GM21367 (cell line): ENCODE measurements at regions not wholly inside any gene's neighbourhood (a gene's known extent, or its start where the extent isn't known, plus 50 kb on each side); places are given as distances from the start of the nearest gene placed in this dataset.

Experiments
- ATAC-seq: cut with Tn5 transposase; IDR thresholded peaks from one replicate; pipeline ENCODE4 v1.9.1; 2021; ENCODE audit not compliant: unreplicated experiment

DNA sequence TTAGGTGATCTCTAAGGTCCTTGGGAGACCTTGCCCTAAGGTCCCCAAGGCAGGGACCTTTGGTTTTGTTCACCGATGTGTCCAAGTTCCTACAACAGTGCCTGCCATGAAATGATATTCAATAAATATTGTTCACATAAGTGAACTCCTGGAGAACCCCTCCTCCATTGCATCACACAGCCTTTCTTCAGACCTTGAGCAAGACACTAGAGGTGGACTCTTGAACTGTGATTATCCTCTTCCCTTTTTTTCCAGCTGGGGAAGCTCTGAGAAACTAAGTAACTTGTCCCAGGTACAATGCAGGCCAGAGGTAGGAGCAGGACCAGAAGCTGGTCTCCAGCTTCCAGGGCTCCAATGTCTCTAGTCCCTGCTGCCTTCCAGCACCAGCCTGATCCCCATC is 76.6 kb upstream of the LMO1 start:
- no peak for ATAC-seq

DNA sequence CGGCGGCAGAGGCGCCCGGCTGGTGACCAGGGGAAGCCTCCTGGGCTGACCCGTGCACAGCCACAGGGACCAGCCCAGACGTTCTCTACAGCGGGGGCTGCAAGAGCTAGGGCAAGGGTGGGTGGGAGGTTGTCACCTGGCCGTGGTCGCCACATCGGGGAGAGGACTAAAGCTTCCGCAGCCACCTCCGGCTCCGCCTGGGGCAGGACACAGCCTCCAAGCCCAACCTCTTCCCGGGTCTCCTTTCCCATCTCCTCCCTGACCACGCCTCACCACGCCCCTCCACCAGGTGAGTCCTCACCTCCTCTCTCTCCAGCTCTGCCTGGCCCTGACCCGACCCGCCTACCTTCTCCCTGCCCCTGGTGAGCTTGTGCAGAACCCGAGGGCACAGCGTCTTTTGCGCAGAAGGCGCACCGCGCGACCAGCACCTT is 75.9 kb upstream of the LMO1 start:
- ATAC-seq: no peak

DNA sequence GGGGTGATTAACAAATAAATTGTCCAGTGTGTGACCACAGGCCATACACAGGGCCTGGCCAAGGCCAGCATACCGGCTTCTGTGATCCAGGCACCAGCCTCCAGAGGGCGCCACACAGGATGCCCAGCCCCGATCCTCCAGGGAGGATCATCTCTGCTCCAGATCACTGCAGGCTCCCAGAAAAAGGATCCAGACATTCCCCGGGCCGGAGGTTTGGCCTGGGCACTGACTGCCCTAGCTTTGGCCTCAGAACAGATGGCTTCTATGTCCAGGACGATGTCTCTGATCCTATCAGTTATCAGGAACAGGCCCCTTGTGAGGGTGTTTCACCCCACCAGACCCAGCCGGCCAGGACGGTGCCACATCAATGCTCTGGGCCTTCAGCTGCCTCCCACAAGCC is 74.5 kb upstream of the LMO1 start:
- peak; percentile 62 for ATAC-seq

DNA sequence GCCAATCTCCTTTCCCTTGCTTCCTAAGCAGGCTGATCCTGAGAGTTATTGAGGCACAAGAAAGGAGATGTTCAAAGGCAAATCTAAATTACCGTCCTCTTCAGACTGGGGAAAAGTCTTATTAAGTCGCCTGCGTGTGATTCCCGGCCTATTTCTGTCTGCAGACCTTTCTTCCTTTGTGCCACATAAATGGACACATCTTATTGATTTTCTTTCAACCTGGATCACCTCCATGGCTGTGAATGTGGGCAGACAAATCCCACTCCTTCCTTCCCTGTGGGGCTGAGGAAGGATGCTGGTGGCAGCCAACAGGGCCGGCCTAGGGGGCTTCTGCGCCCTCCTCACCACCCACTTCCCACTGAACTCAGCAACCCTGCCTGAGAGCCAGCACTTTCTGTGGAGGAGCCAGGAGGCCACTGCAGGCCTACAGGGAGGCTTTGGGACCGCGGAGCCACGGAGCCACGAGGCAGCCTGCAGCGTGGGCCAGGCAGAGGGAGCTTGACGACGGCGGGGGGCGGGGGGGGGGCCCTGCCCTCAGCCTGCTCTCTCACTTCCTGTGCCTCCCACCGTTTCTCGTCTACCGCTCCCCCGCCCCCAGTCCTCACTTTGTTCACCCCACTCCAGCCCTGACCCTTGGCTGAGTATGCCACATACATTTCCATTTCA is 73.6 kb upstream of the LMO1 start:
- ATAC-seq: no peak

DNA sequence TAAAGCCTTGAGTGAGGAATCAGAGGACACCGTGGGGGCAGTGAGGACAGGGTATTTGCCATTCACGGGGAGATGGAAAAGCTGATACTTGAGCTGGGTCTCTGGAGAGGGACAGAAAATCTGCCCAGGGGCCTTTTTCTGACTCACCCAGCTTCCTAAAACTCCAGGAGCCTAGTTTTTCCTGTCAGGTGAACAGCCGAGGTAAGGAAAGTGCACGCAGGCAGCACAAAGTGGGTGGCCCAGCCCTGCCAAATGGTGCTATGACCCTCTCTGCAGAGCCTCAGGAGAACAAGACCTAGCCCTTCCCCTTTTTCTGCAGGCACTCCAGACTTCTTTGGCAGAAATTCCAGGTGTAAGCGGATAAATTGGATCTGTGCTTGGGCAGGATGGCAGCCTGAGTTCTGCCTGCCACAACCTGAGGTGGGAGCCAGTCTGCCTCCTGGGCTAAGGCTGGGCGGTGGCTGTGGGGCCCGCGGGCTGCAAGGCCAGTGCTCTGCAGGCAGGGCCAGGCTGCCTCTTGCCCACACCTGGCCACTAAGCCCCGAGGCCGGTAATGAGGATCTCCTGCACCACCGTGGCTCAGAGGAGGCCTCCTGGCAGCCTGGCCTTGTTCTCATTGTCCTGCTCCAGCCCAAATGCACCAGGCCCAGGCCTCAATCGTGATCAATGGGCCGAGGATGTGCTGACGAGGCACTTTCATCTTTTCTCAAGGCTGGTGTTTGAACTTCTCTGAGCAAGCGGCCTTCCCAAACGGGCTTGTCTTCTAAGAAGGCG is 72.9 kb upstream of the LMO1 start:
- no peak for ATAC-seq

DNA sequence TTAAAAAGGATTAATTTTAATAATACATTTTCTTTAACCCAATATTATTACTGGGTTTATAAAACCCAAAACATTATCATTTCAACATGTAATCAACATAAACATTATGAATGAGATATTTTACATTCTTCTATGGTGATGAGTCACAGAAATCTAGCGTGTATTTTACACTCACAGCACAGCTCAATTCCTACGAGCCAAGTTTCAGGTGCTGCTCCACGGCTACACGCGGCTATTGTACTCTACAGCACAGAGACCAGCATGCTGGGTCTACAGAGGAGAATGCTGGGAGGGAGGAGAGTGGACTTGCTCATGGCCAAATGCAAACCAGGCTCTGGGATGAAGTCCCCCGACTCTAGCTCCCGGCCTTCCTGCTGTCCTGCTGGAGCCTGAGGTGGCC is 72.0 kb upstream of the LMO1 start:
- ATAC-seq: no peak

DNA sequence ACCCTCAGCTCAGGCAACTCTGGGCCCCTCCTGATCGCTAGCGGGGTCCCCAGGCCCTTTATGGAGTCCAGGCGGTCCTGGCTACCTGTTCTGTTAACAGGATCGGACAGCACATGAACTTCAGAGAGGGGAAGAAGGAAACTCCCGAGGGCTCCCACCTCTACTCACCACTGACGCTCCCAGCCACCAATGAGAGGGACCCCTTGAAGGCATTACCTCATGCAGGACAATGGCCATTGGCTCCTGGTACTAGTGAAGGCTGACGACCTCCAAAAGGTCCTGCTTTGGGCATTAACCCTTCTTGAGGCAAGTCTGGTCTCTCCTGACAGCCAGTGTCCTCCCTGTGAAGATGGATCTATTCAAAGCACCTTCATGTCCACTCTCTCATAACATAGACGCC is 71.5 kb upstream of the LMO1 start:
- no peak for ATAC-seq

DNA sequence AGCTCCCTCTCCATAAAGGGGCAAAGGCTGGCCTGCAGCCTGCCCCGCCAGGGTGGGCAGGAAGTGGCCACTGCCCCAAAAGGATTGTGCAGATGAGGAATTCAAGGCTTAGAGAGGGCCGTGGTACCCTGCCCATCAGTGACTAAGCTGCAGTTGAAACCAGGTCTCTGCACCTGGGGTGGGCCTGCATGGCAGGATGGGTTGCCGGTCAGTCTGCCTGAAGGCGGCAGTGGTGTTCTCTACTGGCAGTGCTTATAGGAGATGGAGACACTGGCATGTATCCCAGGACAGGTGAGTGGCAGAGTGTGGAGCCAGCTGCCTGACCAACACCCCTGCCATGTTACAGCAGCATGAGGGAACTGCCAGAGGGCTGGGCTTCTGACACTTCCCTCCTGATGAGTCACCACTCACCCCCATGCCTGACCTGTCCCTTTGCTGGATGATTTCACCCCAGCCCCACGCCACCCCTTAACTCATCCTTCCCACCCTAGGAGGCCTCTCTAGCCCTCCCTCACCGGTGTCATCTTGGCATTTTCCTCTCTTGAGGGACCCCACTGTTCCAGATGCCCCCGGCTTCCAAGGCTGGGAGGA is 70.2 kb upstream of the LMO1 start:
- ATAC-seq: no peak

DNA sequence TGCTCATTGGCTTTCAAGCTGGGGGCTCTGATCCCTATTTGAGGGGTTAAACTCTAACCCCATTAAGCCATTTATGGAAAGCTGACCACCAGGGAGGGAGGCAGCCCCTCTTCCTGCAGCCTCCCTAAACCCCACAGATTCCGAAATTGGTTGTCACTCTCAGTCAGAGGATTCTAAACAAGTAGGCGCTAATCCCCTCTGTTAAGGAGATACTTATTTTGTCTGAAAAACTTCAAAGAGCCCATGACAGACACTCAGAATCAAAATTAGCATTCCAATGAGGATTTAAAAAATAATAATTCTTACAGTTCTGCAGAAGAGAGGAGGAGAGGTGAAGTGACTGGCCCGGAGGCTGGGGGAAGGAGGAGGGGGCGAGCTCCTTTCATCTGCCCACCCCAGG is 69.7 kb upstream of the LMO1 start:
- no peak for ATAC-seq

DNA sequence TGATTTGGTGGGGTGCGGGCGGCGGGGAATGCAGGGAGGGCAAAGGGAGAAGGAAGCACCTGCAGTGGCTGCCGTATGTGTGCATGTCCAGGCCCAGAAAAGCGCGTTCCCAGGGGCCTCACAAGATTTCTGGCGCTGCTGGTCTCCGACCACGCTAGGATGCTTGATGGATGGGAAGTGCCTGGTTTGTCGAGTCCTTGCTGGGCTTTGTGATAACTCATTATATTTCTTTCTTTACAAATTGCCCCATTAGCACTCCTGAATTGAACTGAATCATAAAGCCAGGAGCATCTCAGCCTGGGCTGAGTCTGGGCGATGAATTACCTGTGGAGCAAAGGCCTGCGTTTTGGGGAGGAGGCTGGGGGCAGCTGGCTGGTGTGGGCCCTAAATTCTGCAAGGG is 69.2 kb upstream of the LMO1 start:
- no peak for ATAC-seq

DNA sequence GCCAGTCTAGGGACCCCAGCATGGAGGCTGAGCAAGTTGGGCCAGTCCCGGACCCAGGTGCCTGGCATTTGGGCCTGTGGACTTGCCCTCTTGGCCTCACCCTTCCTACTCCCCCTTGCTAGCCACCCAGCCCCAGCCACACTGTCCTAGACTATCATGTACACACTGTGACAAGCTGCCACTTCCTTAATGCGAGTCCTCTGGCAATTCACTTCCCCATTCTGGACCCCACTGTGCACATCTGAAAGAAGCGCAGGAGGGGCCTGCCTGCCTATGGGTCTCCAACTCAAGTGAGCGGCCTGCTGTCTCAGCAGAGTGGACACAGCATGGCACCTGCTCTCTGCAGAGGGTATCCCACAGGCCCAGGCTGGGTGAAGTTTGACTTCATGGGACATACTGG is 68.5 kb upstream of the LMO1 start:
- no peak for ATAC-seq

DNA sequence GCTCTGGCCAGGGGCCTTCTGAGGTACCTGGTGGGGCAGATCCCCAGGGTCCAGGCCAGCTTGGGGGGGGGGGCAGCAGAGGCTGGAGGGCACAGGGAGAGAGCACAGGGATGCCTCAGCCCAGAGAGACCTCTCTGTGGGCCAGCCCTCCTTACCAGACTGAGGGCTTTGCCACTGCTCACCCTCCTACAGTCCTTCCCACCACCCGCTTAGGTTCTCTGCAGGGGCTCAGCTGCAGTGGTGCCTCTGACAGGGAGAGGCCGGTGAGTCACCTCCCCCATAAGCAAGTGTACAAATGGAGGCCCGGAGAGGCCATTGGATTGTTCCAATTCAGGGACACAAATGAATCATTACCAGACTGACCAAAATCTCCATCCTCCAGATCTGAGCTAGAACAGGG is 68.1 kb upstream of the LMO1 start:
- no peak for ATAC-seq

DNA sequence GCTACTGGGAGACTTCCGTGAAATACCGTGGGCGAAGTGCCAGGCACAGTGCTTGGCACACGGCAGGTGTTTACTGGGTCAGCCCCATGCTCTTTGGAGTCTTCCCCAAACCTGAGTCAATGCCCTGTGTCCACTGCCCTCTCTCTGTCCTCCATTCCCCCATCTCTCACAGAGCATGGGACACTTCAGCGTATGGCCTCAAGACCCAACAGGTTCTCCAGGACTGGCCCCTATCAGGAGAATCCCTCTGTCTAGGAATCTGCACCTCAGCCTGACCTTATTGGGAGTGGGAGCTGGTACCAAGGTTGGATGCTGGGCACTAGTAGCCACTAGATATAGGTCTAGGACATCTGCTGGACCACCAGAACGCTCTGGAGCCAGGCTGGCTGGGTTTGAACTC is 67.2 kb upstream of the LMO1 start:
- ATAC-seq: no peak

DNA sequence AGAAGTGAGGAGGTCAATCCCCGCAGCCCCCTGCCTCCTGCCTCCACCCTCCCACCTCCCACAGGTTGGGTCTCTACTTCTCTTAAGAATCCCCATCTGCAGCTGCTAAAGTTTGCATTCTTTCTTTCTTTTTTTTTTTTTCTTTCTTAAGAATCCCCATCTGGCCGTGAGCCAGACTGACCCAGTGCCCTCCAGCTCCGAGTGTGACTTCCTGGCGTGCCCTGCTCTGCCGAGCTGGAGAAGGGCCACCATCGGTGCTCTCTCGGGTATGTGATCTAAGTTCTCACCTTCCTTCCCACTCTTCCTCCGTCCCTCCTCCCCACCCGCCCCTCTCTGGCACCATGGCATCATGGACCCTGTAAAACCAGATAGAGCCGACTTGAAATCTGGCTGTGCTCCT is 66.7 kb upstream of the LMO1 start:
- no peak for ATAC-seq

DNA sequence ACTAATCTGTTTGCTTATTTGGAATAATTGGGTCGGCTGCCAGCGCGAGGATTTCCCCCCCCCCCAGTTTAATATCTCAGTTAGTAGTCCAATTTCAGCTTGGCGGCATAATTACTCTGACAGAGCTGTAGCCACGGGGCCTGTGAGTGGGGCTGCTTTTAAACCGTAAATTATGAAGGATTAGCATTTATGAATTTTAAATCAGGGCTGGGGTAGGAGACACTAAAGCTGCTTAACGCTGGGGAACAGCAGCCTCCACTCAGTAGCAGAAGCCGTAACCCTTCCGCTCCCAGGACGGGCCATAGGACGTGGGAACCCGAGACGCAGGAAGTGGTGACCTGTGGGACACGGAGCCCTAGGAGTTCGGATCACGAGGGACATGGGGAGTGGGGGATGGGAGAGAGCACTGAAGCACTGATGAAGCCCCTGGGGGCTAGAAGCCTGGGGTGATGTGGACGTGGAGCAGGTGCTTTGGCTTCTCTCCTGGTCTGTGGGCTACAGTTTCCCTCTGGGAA is 66.2 kb upstream of the LMO1 start:
- no peak for ATAC-seq

DNA sequence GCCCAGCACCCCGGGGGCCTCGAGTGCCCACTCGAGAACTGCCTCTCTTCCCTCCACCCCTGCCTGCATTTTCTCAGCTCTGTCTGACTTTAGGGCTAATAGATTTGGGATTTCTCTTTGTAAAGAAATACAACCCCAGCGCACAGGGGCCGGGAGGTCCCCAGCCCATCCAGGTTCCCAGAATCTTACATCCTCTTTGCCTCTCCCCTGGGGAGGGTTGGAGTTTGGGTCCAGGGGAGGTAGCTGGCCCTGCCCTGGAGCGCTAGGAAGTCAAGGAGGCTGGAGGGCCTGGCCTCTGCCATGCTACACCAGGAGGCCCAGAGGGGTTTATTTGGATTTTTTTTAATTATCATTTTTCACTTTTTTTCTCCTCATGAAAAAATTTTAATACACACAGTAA is 65.7 kb upstream of the LMO1 start:
- no peak for ATAC-seq

DNA sequence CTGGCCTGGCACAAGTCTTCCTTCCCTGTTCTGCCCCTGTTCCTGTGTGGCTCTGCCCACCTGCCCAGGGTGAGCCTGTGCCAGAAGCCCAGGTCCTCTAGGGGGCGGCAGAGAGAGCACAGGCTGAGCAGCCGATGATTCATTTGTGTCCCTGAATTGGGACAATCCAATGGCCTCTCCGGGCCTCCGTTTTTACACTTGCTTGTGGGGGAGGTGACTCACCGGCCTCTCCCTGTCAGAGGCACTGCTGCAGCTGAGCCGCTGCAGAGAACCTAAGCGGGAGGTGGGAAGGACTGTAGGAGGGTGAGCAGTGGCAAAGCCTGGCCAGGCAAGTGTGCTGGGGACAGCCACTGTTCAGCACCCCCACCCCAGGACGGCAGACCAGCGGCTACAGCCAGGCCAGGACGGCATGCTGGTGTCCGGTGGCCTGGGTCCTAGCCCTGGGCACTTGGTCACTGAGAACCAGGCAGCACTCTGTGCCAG is 65.2 kb upstream of the LMO1 start:
- ATAC-seq: peak; percentile 62

DNA sequence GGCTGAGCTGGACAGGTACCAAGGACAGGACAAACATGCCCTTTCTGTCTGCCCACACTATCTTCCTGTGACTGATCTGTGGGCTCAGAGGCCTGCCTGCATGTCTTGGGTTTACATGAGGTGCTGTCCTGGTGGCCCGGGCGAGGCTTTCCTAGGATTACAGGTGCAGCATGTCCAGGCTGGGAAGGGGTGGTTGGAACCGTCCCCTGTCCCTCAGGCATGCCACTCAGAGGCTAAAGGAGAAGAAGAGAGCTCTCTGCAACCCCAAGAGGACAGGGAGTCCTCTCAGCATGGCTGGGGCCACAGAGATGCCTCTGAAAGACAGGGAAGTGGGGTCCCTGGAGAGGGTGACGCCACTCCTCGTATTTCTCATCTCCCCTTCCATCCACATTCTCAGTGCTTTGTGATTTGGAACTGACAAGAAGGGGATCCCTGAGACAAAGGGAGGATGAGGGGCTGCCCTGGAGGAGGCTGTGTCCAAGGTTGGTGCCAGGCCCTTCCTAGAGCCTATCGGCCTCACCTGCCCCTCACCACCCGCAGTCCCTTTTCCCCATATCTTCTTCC is 64.6 kb upstream of the LMO1 start:
- no peak for ATAC-seq

DNA sequence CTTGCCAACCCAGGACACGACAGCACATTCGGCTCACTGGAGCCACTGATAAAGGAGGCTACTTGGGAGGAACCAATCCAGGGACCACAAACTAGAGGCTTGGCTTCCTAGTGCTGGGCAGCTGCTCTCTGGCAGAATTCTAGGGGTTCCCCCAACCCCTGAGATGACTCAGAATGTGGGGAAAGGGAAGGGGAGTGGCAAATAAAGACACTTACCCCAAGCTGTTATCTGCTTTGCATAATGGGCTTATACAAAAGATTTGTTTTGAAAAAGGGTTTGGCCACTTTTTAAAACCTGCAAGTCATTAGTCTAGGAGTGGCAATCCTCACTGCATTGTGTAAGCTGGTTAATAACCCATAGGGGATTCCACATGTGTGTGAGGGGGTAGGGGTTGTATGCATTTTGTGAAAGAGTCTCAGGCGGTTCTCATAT is 64.1 kb upstream of the LMO1 start:
- ATAC-seq: peak; percentile 66

DNA sequence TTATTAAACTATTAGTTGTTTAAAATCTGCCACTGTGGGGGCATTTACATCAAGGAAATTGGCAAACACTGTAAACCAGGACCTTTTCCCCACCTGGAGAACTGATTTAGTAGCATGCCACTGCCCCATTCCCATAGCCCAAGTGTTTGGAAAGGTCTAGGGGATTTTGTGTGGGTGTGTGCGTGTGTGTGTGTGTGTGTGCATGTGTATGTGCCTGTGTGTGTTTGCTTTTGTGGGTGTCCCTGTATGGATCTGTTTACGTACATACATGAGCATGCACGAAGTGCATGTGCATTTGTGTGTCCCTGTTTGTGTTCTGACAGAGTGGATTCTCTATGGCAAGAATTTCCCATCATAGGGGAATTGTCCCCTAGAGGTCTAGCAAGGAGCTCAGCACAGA is 62.7 kb upstream of the LMO1 start:
- no peak for ATAC-seq

DNA sequence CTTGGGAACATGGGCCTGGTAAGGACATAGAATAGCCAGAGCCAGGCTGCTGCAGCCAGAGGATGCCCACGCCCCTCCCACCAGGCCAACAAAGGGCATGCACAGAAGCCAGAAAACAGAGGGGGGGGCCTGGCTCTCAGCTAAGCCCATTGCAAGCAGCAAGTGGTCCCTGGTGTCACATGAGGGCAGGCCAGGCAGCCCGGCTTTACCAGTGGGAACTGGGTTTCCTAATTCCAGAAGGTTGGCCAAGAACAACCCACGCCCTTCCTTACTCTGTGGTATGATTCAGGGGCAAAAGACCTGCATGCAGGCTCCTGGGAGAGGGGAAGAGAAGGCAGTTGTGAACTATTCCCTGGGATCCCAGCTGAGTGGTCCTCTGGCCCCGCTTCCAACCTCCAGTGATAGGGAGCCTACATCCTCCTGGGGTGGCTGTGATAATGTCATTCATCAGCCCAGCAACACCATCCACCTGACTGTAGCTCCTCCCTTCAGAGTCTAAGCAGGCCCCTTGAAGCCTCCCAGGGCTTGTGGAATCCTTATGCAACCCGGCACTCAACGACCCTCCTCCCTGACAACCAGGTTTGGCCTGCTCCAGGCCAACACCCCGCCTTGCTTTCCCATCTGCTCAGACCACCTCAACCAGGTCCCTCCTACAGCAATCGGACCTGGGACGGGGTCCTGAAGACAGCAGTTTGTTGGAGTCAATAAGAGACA is 62.1 kb upstream of the LMO1 start:
- ATAC-seq: no peak
